Lung (tissue), 11 donors: ENCODE measurements at regions not wholly inside any gene's neighbourhood (a gene's known extent, or its start where the extent isn't known, plus 50 kb on each side); places are given as distances from the start of the nearest gene placed in this dataset.

Experiments used
- ATAC-seq: fragments of 200-7000 bp; cut with Tn5 transposase; one replicate; pipeline ENCODE4 v1.9.1; 2020; ENCODE audit warnings: moderate number of reproducible peaks; ENCODE audit not compliant: insufficient read depth, low FRiP score
- DNase-seq, 3 donors: peaks; one replicate each; pipeline ENCODE4 v3.0.0-alpha.2; 2013 to 2017
- H3K27ac ChIP-seq, 2 donors: one replicate each; pipeline ENCODE4 v1.5.1; 2013; ENCODE audit warnings: mild to moderate bottlenecking in 2 of 2, moderate library complexity in 2 of 2, control low read depth in 1 of 2, inconsistent platforms in 1 of 2, low read depth in 1 of 2, low read length in 1 of 2
- H3K27me3 ChIP-seq, 3 donors: one replicate each; pipeline ENCODE4 v1.5.1; 2013; ENCODE audit warnings: low read length in 2 of 3; ENCODE audit not compliant: control insufficient read depth in 3 of 3, insufficient read depth in 3 of 3
- H3K36me3 ChIP-seq, 4 donors: one replicate each; pipeline ENCODE4 v1.5.1; 2013; ENCODE audit warnings: low read length in 4 of 4, mild to moderate bottlenecking in 1 of 4, moderate library complexity in 1 of 4; ENCODE audit not compliant: control insufficient read depth in 4 of 4, insufficient read depth in 4 of 4
- H3K4me1 ChIP-seq, 5 donors: one replicate each; pipeline ENCODE4 v1.5.1; 2013; ENCODE audit warnings: low read length in 5 of 5, mild to moderate bottlenecking in 2 of 5, moderate library complexity in 1 of 5; ENCODE audit not compliant: control insufficient read depth in 5 of 5, insufficient read depth in 5 of 5
- H3K4me3 ChIP-seq: one replicate; pipeline ENCODE4 v1.5.1; 2013; ENCODE audit warnings: mild to moderate bottlenecking, control low read depth, moderate library complexity
- H3K9ac ChIP-seq, 2 donors: one replicate each; pipeline ENCODE4 v1.5.1; 2013; ENCODE audit warnings: low read length in 2 of 2, control low read depth in 1 of 2; ENCODE audit not compliant: insufficient read depth in 1 of 2
- H3K9me3 ChIP-seq, 4 donors: one replicate each; pipeline ENCODE4 v1.5.1; 2013; ENCODE audit warnings: low read length in 3 of 4, mild to moderate bottlenecking in 1 of 4, moderate library complexity in 1 of 4; ENCODE audit not compliant: control insufficient read depth in 4 of 4, insufficient read depth in 3 of 4
- CTCF ChIP-seq: IDR thresholded peaks from 2 replicates; pipeline ENCODE4 v1.5.1; 2012; ENCODE audit warnings: mild to moderate bottlenecking; ENCODE audit errors: control extremely low read depth, extremely low read depth
- WGBS, 2 donors: extraction: QIAGEN DNeasy Blood & Tissue Kit; methylation state at CpG; one replicate each; pipeline ENCODE4 v1.1.7; 2013; 5-methylcytosine and 5-hydroxymethylcytosine counted together
- donor health status: control.
- donor health status: control.
- donor health status: Bipolar disorder and iron deficiency.
- donor health status: healthy.
- donor health status: DM: yes; HTN: yes; CAD: no.

- no peak for TF ChIP-seq CTCF
- H3K4me1 ChIP-seq: no peaks in the 10 kb centered on the region
- no peaks in the 10 kb centered on the region for H3K27me3 ChIP-seq
- no peak overlapping the region for H3K4me3 ChIP-seq
- 87 to 94% methylated on average over 3 of the region's 3 CpGs for WGBS, 2 donors
- H3K9me3 ChIP-seq: no peaks in the 10 kb centered on the region
- H3K36me3 ChIP-seq: no peaks in the 10 kb centered on the region
- no peak overlapping the region for H3K9ac ChIP-seq
- H3K27ac ChIP-seq: no peak overlapping the region
- no peak for ATAC-seq
- no peak for DNase-seq
Measured at GRCh38 chr2:63772061-63772460, 69.6 kb upstream of the UGP2 start.

GRCh38 chr2:63775191-63775590 is 66.5 kb upstream of the UGP2 start:
- no peaks in the 10 kb centered on the region for H3K9me3 ChIP-seq
- H3K36me3 ChIP-seq: no peaks in the 10 kb centered on the region
- no peaks in the 10 kb centered on the region for H3K4me1 ChIP-seq
- TF ChIP-seq CTCF: no peak
- no peak overlapping the region for H3K27ac ChIP-seq
- WGBS, 2 donors: 97 to 100% methylated on average over 1 of the region's 1 CpG
- no peak overlapping the region for H3K4me3 ChIP-seq
- ATAC-seq (no peak), DNase-seq (no peak)
- no peak overlapping the region for H3K9ac ChIP-seq
- H3K27me3 ChIP-seq: peaks cover 0 to 3% (median 0%) of the 10 kb centered on the region in 3 donors

- Histone ChIP-seq H3K4me1 (no peaks in the 10 kb centered on the region), H3K27ac (no peak overlapping the region), H3K36me3 (no peaks in the 10 kb centered on the region), H3K9ac (no peak overlapping the region), H3K9me3 (no peaks in the 10 kb centered on the region), H3K4me3 (no peak overlapping the region), H3K27me3 (peaks cover 0 to 3% (median 0%) of the 10 kb centered on the region in 3 donors)
- no peak for TF ChIP-seq CTCF
- no peak for ATAC-seq
- no peak for DNase-seq
- 96% methylated on average over 2 of the region's 2 CpGs for WGBS, 2 donors
Measured at GRCh38 chr2:63776382-63776781, 65.3 kb upstream of the UGP2 start.

- ATAC-seq (no peak), DNase-seq (no peak)
- no peak for TF ChIP-seq CTCF
- no peak overlapping the region for H3K27ac ChIP-seq
- H3K4me1 ChIP-seq: no peaks in the 10 kb centered on the region
- no peaks in the 10 kb centered on the region for H3K36me3 ChIP-seq
- H3K4me3 ChIP-seq: no peak overlapping the region
- peaks cover 0 to 3% (median 0%) of the 10 kb centered on the region in 3 donors for H3K27me3 ChIP-seq
- H3K9ac ChIP-seq: no peak overlapping the region
- no peaks in the 10 kb centered on the region for H3K9me3 ChIP-seq
Measured at GRCh38 chr2:63777816-63778215, 63.9 kb upstream of the UGP2 start.
